SK-N-SH treated with all-trans-retinoic acid at 6 μM for 48 hours (cell line): ENCODE measurements at regions not wholly inside any gene's neighbourhood (a gene's known extent, or its start where the extent isn't known, plus 50 kb on each side); places are given as distances from the start of the nearest gene placed in this dataset.

Experiments used
- ATAC-seq: fragments of 200-7000 bp; cut with Tn5 transposase; 3 replicates; pipeline ENCODE4 v1.9.1; 2020; ENCODE audit warnings: mild to moderate bottlenecking, moderate library complexity
- ARNTL ChIP-seq: fragments of 450-650 bp; formaldehyde crosslinking; IDR thresholded peaks from 2 replicates; pipeline ENCODE4 v1.5.0; 2020; ENCODE audit warnings: low read depth, mild to moderate bottlenecking, moderate library complexity, borderline replicate concordance
- BACH2 ChIP-seq: fragments of 250-450 bp; sonication (Bioruptor Pico); IDR thresholded peaks from 2 replicates; pipeline ENCODE4 v1.9.0; 2021; ENCODE audit warnings: mild to moderate bottlenecking, borderline replicate concordance
- CSDC2 ChIP-seq: fragments of 250-450 bp; sonication (Bioruptor Pico); IDR thresholded peaks from 2 replicates; pipeline ENCODE4 v1.5.0; 2020; ENCODE audit warnings: mild to moderate bottlenecking, moderate library complexity
- ESRRG ChIP-seq: fragments of 250-450 bp; sonication (Bioruptor Pico); IDR thresholded peaks from 2 replicates; pipeline ENCODE4 v1.6.1; 2021; ENCODE audit warnings: mild to moderate bottlenecking
- GLIS3 ChIP-seq: fragments of 250-450 bp; sonication (Bioruptor Pico); IDR thresholded peaks from 2 replicates; pipeline ENCODE4 v1.5.0; 2020; ENCODE audit warnings: mild to moderate bottlenecking, moderate library complexity
- ISL1 ChIP-seq: fragments of 250-450 bp; sonication (Bioruptor Pico); IDR thresholded peaks from 2 replicates; pipeline ENCODE4 v2.1.2; 2022; ENCODE audit warnings: mild to moderate bottlenecking, moderate library complexity
- OSR1 ChIP-seq: fragments of 250-450 bp; sonication (Bioruptor Pico); IDR thresholded peaks from 2 replicates; pipeline ENCODE4 v1.8.0; 2022; ENCODE audit warnings: moderate library complexity, mild to moderate bottlenecking, inconsistent platforms
- PPARA ChIP-seq: fragments of 250-450 bp; sonication (Bioruptor Pico); IDR thresholded peaks from 2 replicates; pipeline ENCODE4 v1.5.0; 2020; ENCODE audit warnings: mild to moderate bottlenecking, borderline replicate concordance
- RARB ChIP-seq: fragments of 250-450 bp; sonication (Bioruptor Pico); IDR thresholded peaks from 2 replicates; pipeline ENCODE4 v1.8.0; 2021; ENCODE audit warnings: mild to moderate bottlenecking, moderate library complexity
- SNAI2 ChIP-seq: fragments of 250-450 bp; sonication (Bioruptor Pico); IDR thresholded peaks from 2 replicates; pipeline ENCODE4 v1.5.0; 2020; ENCODE audit warnings: mild to moderate bottlenecking, moderate library complexity
- TCF4 ChIP-seq: fragments of 250-450 bp; sonication (Bioruptor Pico); IDR thresholded peaks from 2 replicates; pipeline ENCODE4 v1.8.0; 2021; ENCODE audit warnings: mild to moderate bottlenecking, moderate library complexity, borderline replicate concordance
- TOX ChIP-seq: fragments of 250-450 bp; sonication (Bioruptor Pico); IDR thresholded peaks from 2 replicates; pipeline ENCODE4 v1.8.0; 2021; ENCODE audit warnings: mild to moderate bottlenecking, moderate library complexity, borderline replicate concordance
- ZC3H10 ChIP-seq: fragments of 250-450 bp; sonication (Bioruptor Pico); IDR thresholded peaks from 2 replicates; pipeline ENCODE4 v1.5.1; 2021; ENCODE audit warnings: mild to moderate bottlenecking, moderate library complexity
- ZFP30 ChIP-seq: fragments of 450-650 bp; formaldehyde crosslinking; IDR thresholded peaks from 2 replicates; pipeline ENCODE4 v1.5.0; 2022; ENCODE audit warnings: mild to moderate bottlenecking, moderate library complexity
- ZNF565 ChIP-seq: fragments of 450-650 bp; formaldehyde crosslinking; conservative IDR thresholded peaks from 2 replicates; pipeline ENCODE4 v1.5.0; 2020; ENCODE audit warnings: low read depth, mild to moderate bottlenecking, moderate library complexity
- TF ChIP-seq, protein P1 (sequence below): fragments of 250-450 bp; sonication (Bioruptor Pico); IDR thresholded peaks from 2 replicates; pipeline ENCODE4 v1.8.0; 2020; ENCODE audit warnings: mild to moderate bottlenecking, moderate library complexity, borderline replicate concordance
- TF ChIP-seq, protein P2 (sequence below): fragments of 250-450 bp; sonication (Bioruptor Pico); IDR thresholded peaks from 2 replicates; pipeline ENCODE4 v1.5.1; 2020; ENCODE audit warnings: low read depth, mild to moderate bottlenecking, moderate library complexity
- TF ChIP-seq, protein P3 (sequence below): fragments of 250-450 bp; sonication (Bioruptor Pico); IDR thresholded peaks from 2 replicates; pipeline ENCODE4 v1.5.0; 2020; ENCODE audit warnings: mild to moderate bottlenecking, moderate library complexity
- TF ChIP-seq, protein P4 (sequence below): fragments of 250-450 bp; sonication (Bioruptor Pico); IDR thresholded peaks from 2 replicates; pipeline ENCODE4 v1.8.0; 2021; ENCODE audit warnings: low read depth, mild to moderate bottlenecking, moderate library complexity, borderline replicate concordance

GRCh38 chr10:24042884-24043283 lies 166.1 kb upstream of the KIAA1217 start:
- TF ChIP-seq, protein P1, sequence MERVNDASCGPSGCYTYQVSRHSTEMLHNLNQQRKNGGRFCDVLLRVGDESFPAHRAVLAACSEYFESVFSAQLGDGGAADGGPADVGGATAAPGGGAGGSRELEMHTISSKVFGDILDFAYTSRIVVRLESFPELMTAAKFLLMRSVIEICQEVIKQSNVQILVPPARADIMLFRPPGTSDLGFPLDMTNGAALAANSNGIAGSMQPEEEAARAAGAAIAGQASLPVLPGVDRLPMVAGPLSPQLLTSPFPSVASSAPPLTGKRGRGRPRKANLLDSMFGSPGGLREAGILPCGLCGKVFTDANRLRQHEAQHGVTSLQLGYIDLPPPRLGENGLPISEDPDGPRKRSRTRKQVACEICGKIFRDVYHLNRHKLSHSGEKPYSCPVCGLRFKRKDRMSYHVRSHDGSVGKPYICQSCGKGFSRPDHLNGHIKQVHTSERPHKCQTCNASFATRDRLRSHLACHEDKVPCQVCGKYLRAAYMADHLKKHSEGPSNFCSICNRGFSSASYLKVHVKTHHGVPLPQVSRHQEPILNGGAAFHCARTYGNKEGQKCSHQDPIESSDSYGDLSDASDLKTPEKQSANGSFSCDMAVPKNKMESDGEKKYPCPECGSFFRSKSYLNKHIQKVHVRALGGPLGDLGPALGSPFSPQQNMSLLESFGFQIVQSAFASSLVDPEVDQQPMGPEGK (CRISPR knock-in tag) = no peak
- TF ChIP-seq, protein P2, sequence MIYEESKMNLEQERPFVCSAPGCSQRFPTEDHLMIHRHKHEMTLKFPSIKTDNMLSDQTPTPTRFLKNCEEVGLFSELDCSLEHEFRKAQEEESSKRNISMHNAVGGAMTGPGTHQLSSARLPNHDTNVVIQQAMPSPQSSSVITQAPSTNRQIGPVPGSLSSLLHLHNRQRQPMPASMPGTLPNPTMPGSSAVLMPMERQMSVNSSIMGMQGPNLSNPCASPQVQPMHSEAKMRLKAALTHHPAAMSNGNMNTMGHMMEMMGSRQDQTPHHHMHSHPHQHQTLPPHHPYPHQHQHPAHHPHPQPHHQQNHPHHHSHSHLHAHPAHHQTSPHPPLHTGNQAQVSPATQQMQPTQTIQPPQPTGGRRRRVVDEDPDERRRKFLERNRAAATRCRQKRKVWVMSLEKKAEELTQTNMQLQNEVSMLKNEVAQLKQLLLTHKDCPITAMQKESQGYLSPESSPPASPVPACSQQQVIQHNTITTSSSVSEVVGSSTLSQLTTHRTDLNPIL (CRISPR knock-in tag) = no peak
- TF ChIP-seq TCF4 (no peak), ZNF565 (no peak), RARB (CRISPR knock-in tag) (no peak), ESRRG (CRISPR knock-in tag) (no peak), BACH2 (CRISPR knock-in tag) (no peak), ARNTL (CRISPR knock-in tag) (no peak), OSR1 (CRISPR knock-in tag) (no peak), PPARA (CRISPR knock-in tag) (no peak), GLIS3 (CRISPR knock-in tag) (no peak), TOX (CRISPR knock-in tag) (no peak), SNAI2 (CRISPR knock-in tag) (no peak), ZFP30 (CRISPR knock-in tag) (no peak)
- TF ChIP-seq, protein P3, sequence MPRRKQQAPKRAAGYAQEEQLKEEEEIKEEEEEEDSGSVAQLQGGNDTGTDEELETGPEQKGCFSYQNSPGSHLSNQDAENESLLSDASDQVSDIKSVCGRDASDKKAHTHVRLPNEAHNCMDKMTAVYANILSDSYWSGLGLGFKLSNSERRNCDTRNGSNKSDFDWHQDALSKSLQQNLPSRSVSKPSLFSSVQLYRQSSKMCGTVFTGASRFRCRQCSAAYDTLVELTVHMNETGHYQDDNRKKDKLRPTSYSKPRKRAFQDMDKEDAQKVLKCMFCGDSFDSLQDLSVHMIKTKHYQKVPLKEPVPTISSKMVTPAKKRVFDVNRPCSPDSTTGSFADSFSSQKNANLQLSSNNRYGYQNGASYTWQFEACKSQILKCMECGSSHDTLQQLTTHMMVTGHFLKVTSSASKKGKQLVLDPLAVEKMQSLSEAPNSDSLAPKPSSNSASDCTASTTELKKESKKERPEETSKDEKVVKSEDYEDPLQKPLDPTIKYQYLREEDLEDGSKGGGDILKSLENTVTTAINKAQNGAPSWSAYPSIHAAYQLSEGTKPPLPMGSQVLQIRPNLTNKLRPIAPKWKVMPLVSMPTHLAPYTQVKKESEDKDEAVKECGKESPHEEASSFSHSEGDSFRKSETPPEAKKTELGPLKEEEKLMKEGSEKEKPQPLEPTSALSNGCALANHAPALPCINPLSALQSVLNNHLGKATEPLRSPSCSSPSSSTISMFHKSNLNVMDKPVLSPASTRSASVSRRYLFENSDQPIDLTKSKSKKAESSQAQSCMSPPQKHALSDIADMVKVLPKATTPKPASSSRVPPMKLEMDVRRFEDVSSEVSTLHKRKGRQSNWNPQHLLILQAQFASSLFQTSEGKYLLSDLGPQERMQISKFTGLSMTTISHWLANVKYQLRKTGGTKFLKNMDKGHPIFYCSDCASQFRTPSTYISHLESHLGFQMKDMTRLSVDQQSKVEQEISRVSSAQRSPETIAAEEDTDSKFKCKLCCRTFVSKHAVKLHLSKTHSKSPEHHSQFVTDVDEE (CRISPR knock-in tag) = no peak
- TF ChIP-seq, protein P4, sequence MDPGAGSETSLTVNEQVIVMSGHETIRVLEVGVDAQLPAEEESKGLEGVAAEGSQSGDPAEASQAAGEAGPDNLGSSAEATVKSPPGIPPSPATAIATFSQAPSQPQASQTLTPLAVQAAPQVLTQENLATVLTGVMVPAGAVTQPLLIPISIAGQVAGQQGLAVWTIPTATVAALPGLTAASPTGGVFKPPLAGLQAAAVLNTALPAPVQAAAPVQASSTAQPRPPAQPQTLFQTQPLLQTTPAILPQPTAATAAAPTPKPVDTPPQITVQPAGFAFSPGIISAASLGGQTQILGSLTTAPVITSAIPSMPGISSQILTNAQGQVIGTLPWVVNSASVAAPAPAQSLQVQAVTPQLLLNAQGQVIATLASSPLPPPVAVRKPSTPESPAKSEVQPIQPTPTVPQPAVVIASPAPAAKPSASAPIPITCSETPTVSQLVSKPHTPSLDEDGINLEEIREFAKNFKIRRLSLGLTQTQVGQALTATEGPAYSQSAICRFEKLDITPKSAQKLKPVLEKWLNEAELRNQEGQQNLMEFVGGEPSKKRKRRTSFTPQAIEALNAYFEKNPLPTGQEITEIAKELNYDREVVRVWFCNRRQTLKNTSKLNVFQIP = no peak
- ATAC-seq = no peak

- TF ChIP-seq ZC3H10 (CRISPR knock-in tag) (no peak), PPARA (CRISPR knock-in tag) (no peak), ARNTL (CRISPR knock-in tag) (no peak), ZFP30 (CRISPR knock-in tag) (no peak), ISL1 (CRISPR knock-in tag) (no peak), TOX (CRISPR knock-in tag) (no peak), GLIS3 (CRISPR knock-in tag) (no peak), OSR1 (CRISPR knock-in tag) (no peak), BACH2 (CRISPR knock-in tag) (no peak), ESRRG (CRISPR knock-in tag) (no peak), TCF4 (no peak)
- TF ChIP-seq, protein P1 (CRISPR knock-in tag) = no peak
- no peak for ATAC-seq
These were observed 162.9 kb upstream of the KIAA1217 start for GRCh38 chr10:24046060-24046459.

GRCh38 chr10:24047176-24047575 lies 161.8 kb upstream of the KIAA1217 start:
- ATAC-seq = no peak
- no peak for TF ChIP-seq ZC3H10 (CRISPR knock-in tag)
- no peak for TF ChIP-seq ISL1 (CRISPR knock-in tag)
- TF ChIP-seq RARB (CRISPR knock-in tag) = no peak
- TF ChIP-seq, protein P4 = no peak
- TF ChIP-seq, protein P3 (CRISPR knock-in tag) = no peak
- no peak for TF ChIP-seq PPARA (CRISPR knock-in tag)
- no peak for TF ChIP-seq ARNTL (CRISPR knock-in tag)
- TF ChIP-seq BACH2 (CRISPR knock-in tag) = no peak
- TF ChIP-seq, protein P2 (CRISPR knock-in tag) = no peak
- TF ChIP-seq CSDC2 = no peak
